AG04449 (cell line): ENCODE measurements at regions not wholly inside any gene's neighbourhood (a gene's known extent, or its start where the extent isn't known, plus 50 kb on each side); places are given as distances from the start of the nearest gene placed in this dataset.
"Not testable (repeated sequence)": the region's sequence is repeated elsewhere in the genome, so short reads cannot be mapped to it uniquely, and the experiment has no call there.

Experiments
- CTCF ChIA-PET: fragments of 350-600 bp; formaldehyde crosslinking; extraction: SDS; loops from one replicate; lab custom pipeline; 2021; ENCODE audit warnings: antibody characterized with exemption; lab: Yijun Ruan, JAX
- POLR2A ChIA-PET: fragments of 400-600, 350-600 bp; formaldehyde crosslinking; extraction: SDS; loops from one replicate; lab custom pipeline; 2020; ENCODE audit warnings: antibody characterized with exemption, inconsistent platforms; lab: Yijun Ruan, JAX
- DNase-seq: peaks from one replicate; pipeline ENCODE4 v3.0.0-alpha.2; 2010; ENCODE audit warnings: low read depth, low spot score
- H3K4me3 ChIP-seq: 2 replicates; pipeline ENCODE4 v1.5.1; 2011; ENCODE audit warnings: low read depth, mild to moderate bottlenecking, control low read depth, low read length
- TF ChIP-seq, protein P1 (sequence below): IDR thresholded peaks from one replicate; pipeline ENCODE4 v1.5.1; 2011; ENCODE audit warnings: mild to moderate bottlenecking, moderate library complexity, low read length, control low read depth, inconsistent platforms; ENCODE audit not compliant: insufficient read depth; ENCODE audit errors: missing control alignments

GRCh38 chr2:105488285-105488684, 89.4 kb upstream of the FHL2 start:
- H3K4me3 ChIP-seq = no peak overlapping the region
- ChIA-PET CTCF (interaction anchor here (0.8 kb wide), 1 partner anchor 31 kb away, joined by 4 read pairs; no protein-coding TSS in a partner anchor), POLR2A (interaction anchor here (1.9 kb wide), 1 partner anchor 84 kb away, joined by 7 read pairs; no protein-coding TSS in a partner anchor)
- TF ChIP-seq, protein P1, sequence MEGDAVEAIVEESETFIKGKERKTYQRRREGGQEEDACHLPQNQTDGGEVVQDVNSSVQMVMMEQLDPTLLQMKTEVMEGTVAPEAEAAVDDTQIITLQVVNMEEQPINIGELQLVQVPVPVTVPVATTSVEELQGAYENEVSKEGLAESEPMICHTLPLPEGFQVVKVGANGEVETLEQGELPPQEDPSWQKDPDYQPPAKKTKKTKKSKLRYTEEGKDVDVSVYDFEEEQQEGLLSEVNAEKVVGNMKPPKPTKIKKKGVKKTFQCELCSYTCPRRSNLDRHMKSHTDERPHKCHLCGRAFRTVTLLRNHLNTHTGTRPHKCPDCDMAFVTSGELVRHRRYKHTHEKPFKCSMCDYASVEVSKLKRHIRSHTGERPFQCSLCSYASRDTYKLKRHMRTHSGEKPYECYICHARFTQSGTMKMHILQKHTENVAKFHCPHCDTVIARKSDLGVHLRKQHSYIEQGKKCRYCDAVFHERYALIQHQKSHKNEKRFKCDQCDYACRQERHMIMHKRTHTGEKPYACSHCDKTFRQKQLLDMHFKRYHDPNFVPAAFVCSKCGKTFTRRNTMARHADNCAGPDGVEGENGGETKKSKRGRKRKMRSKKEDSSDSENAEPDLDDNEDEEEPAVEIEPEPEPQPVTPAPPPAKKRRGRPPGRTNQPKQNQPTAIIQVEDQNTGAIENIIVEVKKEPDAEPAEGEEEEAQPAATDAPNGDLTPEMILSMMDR = no peak
- DNase-seq = no peak

DNA sequence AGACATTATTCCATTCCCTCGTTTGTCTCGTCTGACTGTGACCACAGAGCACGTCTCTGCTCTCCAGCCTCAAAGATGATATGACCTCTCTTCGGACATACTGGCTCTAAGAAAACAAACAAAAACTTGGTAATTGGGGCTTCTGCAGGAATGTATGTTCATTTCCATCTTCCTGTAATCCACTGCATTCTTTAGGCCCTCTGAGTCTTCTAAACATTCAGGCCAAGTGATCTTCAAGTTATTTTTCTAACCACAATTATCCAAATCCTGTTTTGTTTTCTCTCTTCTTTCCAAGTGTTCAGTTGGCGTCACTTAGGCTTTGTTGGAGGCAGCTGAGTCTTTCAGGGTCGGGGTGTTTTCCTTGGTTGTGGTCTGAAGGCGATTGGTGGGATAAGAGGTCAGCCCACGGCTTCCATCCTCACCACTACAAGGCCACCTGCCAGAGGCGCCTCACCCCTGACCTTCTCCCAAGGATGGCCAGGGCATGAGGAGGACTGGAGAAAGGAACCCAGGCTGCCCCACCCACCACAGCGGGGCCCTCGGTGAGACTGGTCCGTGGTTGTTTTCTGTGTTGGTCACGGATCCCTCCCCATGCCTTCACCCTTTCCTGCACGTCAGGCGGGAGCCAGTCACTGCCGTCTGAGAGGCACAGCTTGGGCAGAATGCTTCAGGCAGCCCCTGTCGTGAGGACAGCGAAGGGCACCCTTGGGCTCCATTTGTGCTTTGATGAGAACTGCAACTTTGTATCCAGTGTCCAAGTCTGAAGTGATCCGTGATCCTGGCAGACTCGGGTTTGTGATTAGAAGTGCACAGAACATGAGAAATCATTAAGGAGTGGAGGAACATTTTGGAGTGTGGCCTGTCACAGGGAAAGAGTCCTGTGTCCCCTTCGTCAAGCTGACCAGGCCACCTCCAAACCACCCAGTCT, 88.6 kb upstream of the FHL2 start:
- DNase-seq = peak; percentile 95

DNA sequence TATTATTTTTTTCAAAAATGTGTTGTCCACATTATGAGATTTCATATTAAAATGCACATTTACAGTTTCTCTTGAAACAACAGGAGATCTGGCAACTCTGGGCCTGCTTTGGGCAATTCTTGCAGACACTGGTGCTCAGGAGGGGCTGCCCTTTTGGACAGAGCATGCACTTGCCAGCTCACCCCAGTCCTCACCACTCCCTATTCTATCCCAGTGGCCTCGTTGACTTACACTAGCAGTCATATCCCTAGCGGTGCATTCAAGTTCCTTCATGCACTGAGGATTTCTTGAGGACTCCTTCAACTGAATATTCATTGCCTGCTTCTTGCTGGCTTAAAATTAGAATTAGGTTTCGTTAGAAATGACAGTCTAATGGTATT, 87.9 kb upstream of the FHL2 start:
- no peak overlapping the region for H3K4me3 ChIP-seq
- ChIA-PET POLR2A (interaction anchor here (1.9 kb wide), 1 partner anchor 83 kb away, joined by 7 read pairs; no protein-coding TSS in a partner anchor), CTCF (no interaction called here)
- TF ChIP-seq, protein P1 = no peak
- no peak for DNase-seq

More for the DNA sequence above, 88.6 kb upstream of the FHL2 start:
- POLR2A ChIA-PET = interaction anchor here (0.8 to 1.9 kb wide), 3 partner anchors 10 to 84 kb away, joined by 3 to 7 read pairs (median 4); no protein-coding TSS in a partner anchor
- no peak overlapping the region for H3K4me3 ChIP-seq
- CTCF ChIA-PET = interaction anchor here (0.8 kb wide), 1 partner anchor 32 kb away, joined by 4 read pairs; no protein-coding TSS in a partner anchor
- TF ChIP-seq, protein P1 = no peak

- H3K4me3 ChIP-seq = no peak overlapping the region
- ChIA-PET CTCF (no interaction called here), POLR2A (no interaction called here)
- no peak for DNase-seq
- TF ChIP-seq, protein P1 = no peak
These were observed 79.8 kb upstream of the FHL2 start for GRCh38 chr2:105478670-105479069.

GRCh38 chr2:105477050-105477620, 78.3 kb upstream of the FHL2 start:
- POLR2A ChIA-PET = interaction anchor here (0.9 kb wide), 1 partner anchor 10 kb away, joined by 3 read pairs; no protein-coding TSS in a partner anchor
- not testable (repeated sequence) for H3K4me3 ChIP-seq, DNase-seq
- CTCF ChIA-PET = interaction anchor here (1.0 kb wide), 1 partner anchor 131 kb away, joined by 3 read pairs; no protein-coding TSS in a partner anchor

- no peak for DNase-seq
- no peak overlapping the region for H3K4me3 ChIP-seq
- POLR2A ChIA-PET = no interaction called here
- TF ChIP-seq, protein P1 = no peak
- CTCF ChIA-PET = interaction anchor here (0.7 to 0.9 kb wide), 2 partner anchors 9 to 21 kb away, joined by 3 to 4 read pairs; no protein-coding TSS in a partner anchor
These were observed 74.2 kb upstream of the FHL2 start for GRCh38 chr2:105473011-105473410.
